ENCODE measurements at regions not wholly inside any gene's neighbourhood (a gene's known extent, or its start where the extent isn't known, plus 50 kb on each side); places are given as distances from the start of the nearest gene placed in this dataset.

DNA sequence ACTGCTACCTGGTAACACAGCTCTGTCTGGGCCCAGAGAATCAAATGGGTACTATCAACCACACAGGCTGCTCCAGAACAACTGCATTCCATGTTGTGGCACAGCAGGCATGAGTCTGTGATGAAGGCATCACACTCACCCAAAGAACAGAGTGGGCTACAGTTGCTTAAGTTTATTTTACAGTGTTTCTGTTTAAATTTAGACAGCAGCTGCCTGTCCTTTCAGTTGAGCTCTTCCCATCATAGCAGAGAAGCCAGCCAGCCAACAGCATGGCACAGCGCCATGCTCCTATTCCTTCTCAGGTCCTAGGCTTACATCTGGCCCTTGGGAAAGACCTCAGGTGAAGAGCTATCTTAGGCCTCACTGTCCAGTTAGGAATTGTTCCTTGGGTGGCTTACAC is 147.0 kb upstream of the FRMD6 start:
- Histone ChIP-seq H3K27me3 (ENCODE audit: low read depth) (no peaks in the 10 kb centered on the region), H3K27ac (no peak overlapping the region), H3K4me1 (peaks cover 5% of the 10 kb centered on the region), H3K9me3 (no peaks in the 10 kb centered on the region), H3K4me3 (no peak overlapping the region), H3K36me3 (no peaks in the 10 kb centered on the region)
- TF ChIP-seq, protein P1, sequence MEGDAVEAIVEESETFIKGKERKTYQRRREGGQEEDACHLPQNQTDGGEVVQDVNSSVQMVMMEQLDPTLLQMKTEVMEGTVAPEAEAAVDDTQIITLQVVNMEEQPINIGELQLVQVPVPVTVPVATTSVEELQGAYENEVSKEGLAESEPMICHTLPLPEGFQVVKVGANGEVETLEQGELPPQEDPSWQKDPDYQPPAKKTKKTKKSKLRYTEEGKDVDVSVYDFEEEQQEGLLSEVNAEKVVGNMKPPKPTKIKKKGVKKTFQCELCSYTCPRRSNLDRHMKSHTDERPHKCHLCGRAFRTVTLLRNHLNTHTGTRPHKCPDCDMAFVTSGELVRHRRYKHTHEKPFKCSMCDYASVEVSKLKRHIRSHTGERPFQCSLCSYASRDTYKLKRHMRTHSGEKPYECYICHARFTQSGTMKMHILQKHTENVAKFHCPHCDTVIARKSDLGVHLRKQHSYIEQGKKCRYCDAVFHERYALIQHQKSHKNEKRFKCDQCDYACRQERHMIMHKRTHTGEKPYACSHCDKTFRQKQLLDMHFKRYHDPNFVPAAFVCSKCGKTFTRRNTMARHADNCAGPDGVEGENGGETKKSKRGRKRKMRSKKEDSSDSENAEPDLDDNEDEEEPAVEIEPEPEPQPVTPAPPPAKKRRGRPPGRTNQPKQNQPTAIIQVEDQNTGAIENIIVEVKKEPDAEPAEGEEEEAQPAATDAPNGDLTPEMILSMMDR (IDR thresholded peaks at IDR 0.05) = no peak
- intact Hi-C loops (cut with DNase I) = no loop called here
- ATAC-seq = no peak
- DNase-seq = no peak

DNA sequence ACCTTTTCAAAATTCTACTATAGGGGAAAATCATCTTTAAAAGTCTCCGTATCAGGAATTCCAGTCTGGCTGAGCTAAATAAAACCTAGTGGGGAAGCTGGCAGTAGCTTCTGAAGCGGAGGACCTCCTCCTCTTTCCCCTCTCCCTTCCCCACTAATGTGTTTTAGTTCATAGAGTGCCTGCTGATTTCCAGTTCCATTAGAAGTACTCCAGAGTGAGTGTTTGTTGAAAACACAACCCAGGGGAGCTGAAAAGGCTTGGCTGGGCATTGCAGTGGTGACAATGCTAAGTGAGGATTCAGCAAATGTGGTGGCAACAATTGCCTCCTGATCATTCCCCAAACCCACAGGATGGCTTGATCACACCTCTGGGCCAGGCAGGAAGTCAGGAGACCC is 144.2 kb upstream of the FRMD6 start:
- Histone ChIP-seq H3K4me1 (peaks cover 5% of the 10 kb centered on the region), H3K27me3 (ENCODE audit: low read depth) (no peaks in the 10 kb centered on the region), H3K36me3 (no peaks in the 10 kb centered on the region), H3K27ac (no peak overlapping the region), H3K4me3 (no peak overlapping the region), H3K9me3 (no peaks in the 10 kb centered on the region)
- intact Hi-C loops (cut with DNase I) = no loop called here
- TF ChIP-seq, protein P1 (IDR thresholded peaks at IDR 0.05) = no peak
- ATAC-seq = peak in 1 of 2 donors; percentile 34
- DNase-seq = no peak

GRCh38 chr14:51507906-51508511 is 143.7 kb upstream of the FRMD6 start:
- TF ChIP-seq, protein P1 (IDR thresholded peaks at IDR 0.05) = no peak
- intact Hi-C loops (cut with DNase I) = no loop called here
- Histone ChIP-seq H3K36me3 (no peaks in the 10 kb centered on the region), H3K4me1 (peaks cover 5% of the 10 kb centered on the region), H3K9me3 (no peaks in the 10 kb centered on the region), H3K27me3 (ENCODE audit: low read depth) (no peaks in the 10 kb centered on the region), H3K4me3 (no peak overlapping the region), H3K27ac (no peak overlapping the region)
- DNase-seq (no peak), ATAC-seq (peak; percentile 36 to 48)

DNA sequence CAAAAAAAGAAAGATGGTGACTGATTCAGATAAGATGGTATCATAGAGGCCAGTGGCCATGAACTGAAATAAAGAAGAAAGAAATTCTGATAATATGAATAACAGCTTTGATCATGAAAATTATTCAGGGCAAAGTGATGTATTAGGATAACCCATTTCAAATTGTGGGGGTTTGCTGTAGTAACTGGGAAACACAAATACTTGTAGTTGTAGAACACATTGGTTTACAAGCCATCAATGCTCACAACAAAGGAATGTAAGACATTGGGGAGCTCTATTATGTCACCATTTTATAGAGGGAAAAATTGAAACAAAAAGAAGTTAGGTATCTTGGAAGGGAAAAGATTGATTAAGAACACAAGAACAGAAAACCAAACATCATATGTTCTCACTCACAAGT is 140.4 kb upstream of the FRMD6 start:
- Histone ChIP-seq H3K9me3 (no peaks in the 10 kb centered on the region), H3K36me3 (no peaks in the 10 kb centered on the region), H3K27me3 (ENCODE audit: low read depth) (no peaks in the 10 kb centered on the region), H3K27ac (no peak overlapping the region), H3K4me1 (peaks cover 5% of the 10 kb centered on the region), H3K4me3 (no peak overlapping the region)
- intact Hi-C loops (cut with DNase I) = no loop called here
- TF ChIP-seq, protein P1 (IDR thresholded peaks at IDR 0.05) = no peak
- no peak for DNase-seq
- no peak for ATAC-seq

GRCh38 chr14:51512316-51512715 is 139.4 kb upstream of the FRMD6 start:
- no peak overlapping the region for H3K27ac ChIP-seq

More at GRCh38 chr14:51512316-51512715, 139.4 kb upstream of the FRMD6 start:
- intact Hi-C loops (cut with DNase I) = no loop called here
- no peaks in the 10 kb centered on the region for H3K36me3 ChIP-seq
- TF ChIP-seq, protein P1 (IDR thresholded peaks at IDR 0.05) = no peak
- no peak for DNase-seq
- H3K27me3 ChIP-seq (ENCODE audit: low read depth) = no peaks in the 10 kb centered on the region
- no peak overlapping the region for H3K4me3 ChIP-seq
- no peaks in the 10 kb centered on the region for H3K9me3 ChIP-seq
- ATAC-seq = no peak
- H3K4me1 ChIP-seq = peaks cover 5% of the 10 kb centered on the region
